ENCODE measurements at regions not wholly inside any gene's neighbourhood (a gene's known extent, or its start where the extent isn't known, plus 50 kb on each side); places are given as distances from the start of the nearest gene placed in this dataset.

GRCh38 chr20:52652271-52652670 is 319.9 kb upstream of the TSHZ2 start:
- Mint-ChIP-seq H3K27me3 (ENCODE audit: insufficient read depth, unreplicated experiment) (peaks cover 18% of the 10 kb centered on the region), H3K4me1 (ENCODE audit: low read depth, unreplicated experiment) (no peaks in the 10 kb centered on the region), H3K36me3 (ENCODE audit: insufficient read depth, unreplicated experiment) (no peaks in the 10 kb centered on the region), H3K9me3 (ENCODE audit: unreplicated experiment) (no peaks in the 10 kb centered on the region), H3K27ac (ENCODE audit: unreplicated experiment) (no peak overlapping the region), H3K4me3 (ENCODE audit: unreplicated experiment) (no peak overlapping the region)
- peaks cover 3% of the 10 kb centered on the region; the same call in 1 of the 2 replicates for H3K4me1 ChIP-seq
- ChIA-PET CTCF (no interaction called here), POLR2A (no interaction called here)
- H3K9me3 ChIP-seq: no peaks in the 10 kb centered on the region
- no peaks in the 10 kb centered on the region for H3K27me3 ChIP-seq (replicated peaks; ENCODE audit: control insufficient read depth, insufficient read depth, low read length)
- DNase-seq: no peak
- BruUV-seq (replicated peaks): no TSS peak
- intact Hi-C loops (cut with micrococcal nuclease; ENCODE audit: unreplicated experiment): no loop called here
- TF ChIP-seq, protein P1, sequence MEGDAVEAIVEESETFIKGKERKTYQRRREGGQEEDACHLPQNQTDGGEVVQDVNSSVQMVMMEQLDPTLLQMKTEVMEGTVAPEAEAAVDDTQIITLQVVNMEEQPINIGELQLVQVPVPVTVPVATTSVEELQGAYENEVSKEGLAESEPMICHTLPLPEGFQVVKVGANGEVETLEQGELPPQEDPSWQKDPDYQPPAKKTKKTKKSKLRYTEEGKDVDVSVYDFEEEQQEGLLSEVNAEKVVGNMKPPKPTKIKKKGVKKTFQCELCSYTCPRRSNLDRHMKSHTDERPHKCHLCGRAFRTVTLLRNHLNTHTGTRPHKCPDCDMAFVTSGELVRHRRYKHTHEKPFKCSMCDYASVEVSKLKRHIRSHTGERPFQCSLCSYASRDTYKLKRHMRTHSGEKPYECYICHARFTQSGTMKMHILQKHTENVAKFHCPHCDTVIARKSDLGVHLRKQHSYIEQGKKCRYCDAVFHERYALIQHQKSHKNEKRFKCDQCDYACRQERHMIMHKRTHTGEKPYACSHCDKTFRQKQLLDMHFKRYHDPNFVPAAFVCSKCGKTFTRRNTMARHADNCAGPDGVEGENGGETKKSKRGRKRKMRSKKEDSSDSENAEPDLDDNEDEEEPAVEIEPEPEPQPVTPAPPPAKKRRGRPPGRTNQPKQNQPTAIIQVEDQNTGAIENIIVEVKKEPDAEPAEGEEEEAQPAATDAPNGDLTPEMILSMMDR (IDR thresholded peaks at IDR 0.05; ENCODE audit: insufficient read depth in 1 of 2, low read depth in 1 of 2, low read length in 1 of 2, severe bottlenecking in 1 of 2, unreplicated experiment in 1 of 2): no peak
- H3K4me3 ChIP-seq (ENCODE audit: low read depth, low read length): no peak overlapping the region
- H3K36me3 ChIP-seq (ENCODE audit: control insufficient read depth, insufficient read depth, low read length): no peaks in the 10 kb centered on the region

DNA sequence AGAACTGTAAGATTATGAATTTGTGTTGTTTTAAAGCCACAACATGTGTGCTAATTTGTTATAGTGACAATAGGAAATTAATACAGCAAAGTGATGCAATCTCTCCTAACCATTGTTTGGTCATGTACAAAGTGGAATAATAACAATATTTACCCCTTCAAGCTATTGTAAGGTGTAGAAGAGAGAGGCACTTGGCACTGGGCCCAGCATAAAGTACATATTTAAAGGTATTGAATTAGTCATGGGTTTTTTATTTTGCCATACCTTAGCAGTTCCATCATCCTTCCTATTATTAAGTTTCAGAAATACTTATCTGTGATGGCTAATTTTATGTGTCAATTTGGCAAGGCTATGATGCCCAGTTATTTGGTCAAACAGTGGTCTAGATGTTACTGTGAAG is 322.4 kb upstream of the TSHZ2 start:
- no peaks in the 10 kb centered on the region for H3K4me1 Mint-ChIP-seq (ENCODE audit: low read depth, unreplicated experiment)
- H3K27ac Mint-ChIP-seq (ENCODE audit: unreplicated experiment): no peak overlapping the region
- TF ChIP-seq, protein P1 (IDR thresholded peaks at IDR 0.05; ENCODE audit: insufficient read depth in 1 of 2, low read depth in 1 of 2, low read length in 1 of 2, severe bottlenecking in 1 of 2, unreplicated experiment in 1 of 2): no peak
- peaks cover 13% of the 10 kb centered on the region for H3K27me3 Mint-ChIP-seq (ENCODE audit: insufficient read depth, unreplicated experiment)
- H3K36me3 Mint-ChIP-seq (ENCODE audit: insufficient read depth, unreplicated experiment): no peaks in the 10 kb centered on the region
- Histone ChIP-seq H3K36me3 (ENCODE audit: control insufficient read depth, insufficient read depth, low read length) (no peaks in the 10 kb centered on the region), H3K9me3 (no peaks in the 10 kb centered on the region), H3K4me1 (peaks cover 3% of the 10 kb centered on the region; the same call in 1 of the 2 replicates), H3K27me3 (replicated peaks; ENCODE audit: control insufficient read depth, insufficient read depth, low read length) (no peaks in the 10 kb centered on the region), H3K4me3 (ENCODE audit: low read depth, low read length) (no peak overlapping the region)
- no peak for DNase-seq
- intact Hi-C loops (cut with micrococcal nuclease; ENCODE audit: unreplicated experiment): no loop called here
- no peaks in the 10 kb centered on the region for H3K9me3 Mint-ChIP-seq (ENCODE audit: unreplicated experiment)
- ChIA-PET CTCF (no interaction called here), POLR2A (no interaction called here)
- BruUV-seq (replicated peaks): no TSS peak
- H3K4me3 Mint-ChIP-seq (ENCODE audit: unreplicated experiment): no peak overlapping the region

GRCh38 chr20:52645822-52646221 is 326.3 kb upstream of the TSHZ2 start:
- no peaks in the 10 kb centered on the region for H3K36me3 Mint-ChIP-seq (ENCODE audit: insufficient read depth, unreplicated experiment)
- Histone ChIP-seq H3K4me3 (ENCODE audit: low read depth, low read length) (no peak overlapping the region), H3K36me3 (ENCODE audit: control insufficient read depth, insufficient read depth, low read length) (no peaks in the 10 kb centered on the region), H3K27me3 (replicated peaks; ENCODE audit: control insufficient read depth, insufficient read depth, low read length) (no peaks in the 10 kb centered on the region; the same call in 1 of the 2 replicates), H3K9me3 (no peaks in the 10 kb centered on the region), H3K4me1 (no peaks in the 10 kb centered on the region)
- BruUV-seq (replicated peaks): no TSS peak
- TF ChIP-seq, protein P1 (IDR thresholded peaks at IDR 0.05; ENCODE audit: insufficient read depth in 1 of 2, low read depth in 1 of 2, low read length in 1 of 2, severe bottlenecking in 1 of 2, unreplicated experiment in 1 of 2): no peak
- H3K9me3 Mint-ChIP-seq (ENCODE audit: unreplicated experiment): no peaks in the 10 kb centered on the region
- H3K27ac Mint-ChIP-seq (ENCODE audit: unreplicated experiment): no peak overlapping the region
- POLR2A ChIA-PET: no interaction called here
- peaks cover 13% of the 10 kb centered on the region for H3K27me3 Mint-ChIP-seq (ENCODE audit: insufficient read depth, unreplicated experiment)
- DNase-seq: no peak
- no peak overlapping the region for H3K4me3 Mint-ChIP-seq (ENCODE audit: unreplicated experiment)
- CTCF ChIA-PET: no interaction called here
- intact Hi-C loops (cut with micrococcal nuclease; ENCODE audit: unreplicated experiment): no loop called here
- H3K4me1 Mint-ChIP-seq (ENCODE audit: low read depth, unreplicated experiment): no peaks in the 10 kb centered on the region
